Activated T-helper 1 cell treated with Interleukin-2 at 50 U/mL for 16 hours (primary cell): ENCODE measurements at regions not wholly inside any gene's neighbourhood (a gene's known extent, or its start where the extent isn't known, plus 50 kb on each side); places are given as distances from the start of the nearest gene placed in this dataset.

Experiments used
- DNase-seq: peaks from one replicate; pipeline ENCODE4 v3.0.0-alpha.2; 2020; ENCODE audit warnings: low read depth

- DNase-seq, result no peak
These were observed 296.5 kb upstream of the THSD7B start for GRCh38 chr2:136468799-136469369.

GRCh38 chr2:136452528-136452927 lies 312.8 kb upstream of the THSD7B start:
- DNase-seq, result no peak

- DNase-seq, result no peak
These were observed 316.2 kb upstream of the THSD7B start for GRCh38 chr2:136448986-136449780.

- DNase-seq, result no peak
These were observed 316.9 kb upstream of the THSD7B start for GRCh38 chr2:136448432-136448831.

GRCh38 chr2:136444323-136444722 lies 321.0 kb upstream of the THSD7B start:
- DNase-seq, result no peak

- no peak for DNase-seq
These were observed 321.7 kb upstream of the THSD7B start for GRCh38 chr2:136443661-136444060.

GRCh38 chr2:136441979-136442714 lies 323.2 kb upstream of the THSD7B start:
- no peak for DNase-seq

GRCh38 chr2:136439064-136439676 lies 321.2 kb upstream of the CXCR4 start:
- no peak for DNase-seq

GRCh38 chr2:136437461-136437860 lies 319.5 kb upstream of the CXCR4 start:
- DNase-seq, result no peak

- DNase-seq, result no peak
These were observed 319.0 kb upstream of the CXCR4 start for GRCh38 chr2:136436936-136437335.

- no peak for DNase-seq
These were observed 316.3 kb upstream of the CXCR4 start for GRCh38 chr2:136434251-136434715.

GRCh38 chr2:136433261-136433660 lies 315.3 kb upstream of the CXCR4 start:
- no peak for DNase-seq

- DNase-seq, result no peak
These were observed 306.2 kb upstream of the CXCR4 start for GRCh38 chr2:136424112-136424511.

- peak; percentile 65 for DNase-seq
These were observed 305.6 kb upstream of the CXCR4 start for GRCh38 chr2:136423516-136423996.

GRCh38 chr2:136422512-136422911 lies 304.6 kb upstream of the CXCR4 start:
- DNase-seq, result no peak

GRCh38 chr2:136420346-136420745 lies 302.4 kb upstream of the CXCR4 start:
- DNase-seq, result no peak

- DNase-seq, result no peak
These were observed 294.0 kb upstream of the CXCR4 start for GRCh38 chr2:136411946-136412345.

GRCh38 chr2:136410673-136411072 lies 292.7 kb upstream of the CXCR4 start:
- DNase-seq, result no peak

- no peak for DNase-seq
These were observed 290.8 kb upstream of the CXCR4 start for GRCh38 chr2:136408795-136409194.

GRCh38 chr2:136407952-136408318 lies 290.0 kb upstream of the CXCR4 start:
- no peak for DNase-seq

GRCh38 chr2:136407117-136407951 lies 289.4 kb upstream of the CXCR4 start:
- no peak for DNase-seq

- no peak for DNase-seq
These were observed 287.0 kb upstream of the CXCR4 start for GRCh38 chr2:136404925-136405324.
